H1 (cell line): ENCODE measurements at regions not wholly inside any gene's neighbourhood (a gene's known extent, or its start where the extent isn't known, plus 50 kb on each side); places are given as distances from the start of the nearest gene placed in this dataset.

Source experiments
- CBX8 ChIP-seq: fragments of 300-800, 300-1000 bp; sonication (generic); IDR thresholded peaks from 2 replicates; pipeline ENCODE4 v1.7.1; 2016; ENCODE audit warnings: low read depth, low read length, borderline replicate concordance
- EGR1 ChIP-seq: IDR thresholded peaks from 2 replicates; pipeline ENCODE4 v1.6.1; 2011; ENCODE audit warnings: low read depth, low read length, borderline replicate concordance
- GTF2F1 ChIP-seq: IDR thresholded peaks from 2 replicates; pipeline ENCODE4 v1.6.1; 2012; ENCODE audit warnings: low read depth, low read length, improper control_type of control experiment, borderline replicate concordance
- KDM5A ChIP-seq: fragments of 200-600 bp; IDR thresholded peaks from 2 replicates; pipeline ENCODE4 v1.7.1; 2012; ENCODE audit warnings: mild to moderate bottlenecking, low read length, inconsistent platforms, mixed read lengths
- RAD21 ChIP-seq, 2 experiments: IDR thresholded peaks in 1 of 2; conservative IDR thresholded peaks in 1 of 2; 2 replicates each; pipeline ENCODE4 v1.6.1; 2011; ENCODE audit warnings: low read depth in 2 of 2, low read length in 2 of 2, improper control_type of control experiment in 1 of 2, inconsistent platforms in 1 of 2, mild to moderate bottlenecking in 1 of 2, moderate library complexity in 1 of 2

GRCh38 chr16:35574454-35575431 is 2115.3 kb downstream of the TP53TG3F start (continued):
- TF ChIP-seq CBX8 (no peak), RAD21 (IDR thresholded peaks at IDR 0.05 in 1 of 2, conservative IDR thresholded peaks at IDR 0.05 in 1 of 2; ENCODE audit: low read depth in 2 of 2, low read length in 2 of 2) (no peak), KDM5A (no peak), EGR1 (no peak), GTF2F1 (no peak)
